ENCODE measurements at regions not wholly inside any gene's neighbourhood (a gene's known extent, or its start where the extent isn't known, plus 50 kb on each side); places are given as distances from the start of the nearest gene placed in this dataset.

DNA sequence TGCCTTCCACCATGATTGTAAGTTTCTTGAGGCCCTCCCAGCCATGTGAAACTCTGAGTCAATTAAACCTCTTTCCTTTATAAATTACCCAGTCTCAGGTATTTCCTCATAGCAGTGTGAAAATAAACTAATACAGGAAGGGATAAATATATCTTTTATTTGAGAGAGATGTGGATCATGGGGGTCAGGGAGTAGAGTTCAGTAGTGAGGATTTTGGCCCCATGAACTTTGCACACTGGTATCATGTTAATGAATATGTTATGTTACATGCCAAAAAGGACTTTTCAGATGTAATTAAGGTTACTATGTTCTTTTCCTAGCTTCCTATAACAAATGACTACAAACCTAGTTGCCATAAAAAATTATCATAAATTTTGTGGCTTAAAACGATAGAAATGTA is 1393.7 kb downstream of the DSC3 start:
- ATAC-seq (ENCODE audit: insufficient read depth, low FRiP score) (no peak), DNase-seq (no peak)
- no peak overlapping the region for H3K27ac ChIP-seq (ENCODE audit: low read depth in 1 of 2, low read length in 1 of 2)
- no peak overlapping the region for H3K4me3 ChIP-seq
- H3K36me3 ChIP-seq (ENCODE audit: control insufficient read depth in 4 of 4, insufficient read depth in 4 of 4, low read length in 4 of 4): no peaks in the 10 kb centered on the region
- TF ChIP-seq, protein P1, sequence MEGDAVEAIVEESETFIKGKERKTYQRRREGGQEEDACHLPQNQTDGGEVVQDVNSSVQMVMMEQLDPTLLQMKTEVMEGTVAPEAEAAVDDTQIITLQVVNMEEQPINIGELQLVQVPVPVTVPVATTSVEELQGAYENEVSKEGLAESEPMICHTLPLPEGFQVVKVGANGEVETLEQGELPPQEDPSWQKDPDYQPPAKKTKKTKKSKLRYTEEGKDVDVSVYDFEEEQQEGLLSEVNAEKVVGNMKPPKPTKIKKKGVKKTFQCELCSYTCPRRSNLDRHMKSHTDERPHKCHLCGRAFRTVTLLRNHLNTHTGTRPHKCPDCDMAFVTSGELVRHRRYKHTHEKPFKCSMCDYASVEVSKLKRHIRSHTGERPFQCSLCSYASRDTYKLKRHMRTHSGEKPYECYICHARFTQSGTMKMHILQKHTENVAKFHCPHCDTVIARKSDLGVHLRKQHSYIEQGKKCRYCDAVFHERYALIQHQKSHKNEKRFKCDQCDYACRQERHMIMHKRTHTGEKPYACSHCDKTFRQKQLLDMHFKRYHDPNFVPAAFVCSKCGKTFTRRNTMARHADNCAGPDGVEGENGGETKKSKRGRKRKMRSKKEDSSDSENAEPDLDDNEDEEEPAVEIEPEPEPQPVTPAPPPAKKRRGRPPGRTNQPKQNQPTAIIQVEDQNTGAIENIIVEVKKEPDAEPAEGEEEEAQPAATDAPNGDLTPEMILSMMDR (IDR thresholded peaks at IDR 0.05; ENCODE audit: control extremely low read depth, extremely low read depth): no peak
- H3K9me3 ChIP-seq (ENCODE audit: control insufficient read depth in 4 of 4, insufficient read depth in 3 of 4, low read length in 3 of 4): peaks cover 0 to 3% (median 0%) of the 10 kb centered on the region in 4 donors
- no peaks in the 10 kb centered on the region for H3K4me1 ChIP-seq (ENCODE audit: control insufficient read depth in 5 of 5, insufficient read depth in 5 of 5, low read length in 5 of 5)
- 55 to 68% methylated on average over 1 of the region's 1 CpG for WGBS, 2 donors
- no peak overlapping the region for H3K9ac ChIP-seq (ENCODE audit: insufficient read depth in 1 of 2, low read length in 2 of 2)
- no peaks in the 10 kb centered on the region for H3K27me3 ChIP-seq (ENCODE audit: control insufficient read depth in 3 of 3, insufficient read depth in 3 of 3, low read length in 2 of 3)

DNA sequence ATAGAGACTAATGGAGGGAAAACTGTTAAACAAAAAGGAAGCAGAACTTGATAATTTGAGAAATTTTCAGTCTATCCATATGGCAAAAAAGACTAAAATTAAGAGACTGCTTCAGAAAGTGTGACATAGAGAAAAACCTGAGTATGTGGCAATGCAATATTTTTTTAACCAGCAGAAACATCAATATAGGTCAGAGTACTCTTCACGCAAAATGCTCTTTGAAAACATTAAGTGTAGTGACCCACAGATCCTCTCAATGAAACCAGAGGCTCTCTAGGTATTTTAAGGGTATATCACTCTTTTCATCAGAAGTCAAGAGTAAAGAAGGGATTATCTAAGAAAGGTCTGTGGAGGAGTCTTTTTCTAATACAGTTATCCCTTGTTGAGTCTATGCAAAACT is 1394.8 kb downstream of the DSC3 start:
- TF ChIP-seq, protein P1 (IDR thresholded peaks at IDR 0.05; ENCODE audit: control extremely low read depth, extremely low read depth): no peak
- ATAC-seq (ENCODE audit: insufficient read depth, low FRiP score) (no peak), DNase-seq (no peak)
- Histone ChIP-seq H3K27ac (ENCODE audit: low read depth in 1 of 2, low read length in 1 of 2) (no peak overlapping the region), H3K4me3 (no peak overlapping the region), H3K9ac (ENCODE audit: insufficient read depth in 1 of 2, low read length in 2 of 2) (no peak overlapping the region), H3K36me3 (ENCODE audit: control insufficient read depth in 4 of 4, insufficient read depth in 4 of 4, low read length in 4 of 4) (no peaks in the 10 kb centered on the region), H3K4me1 (ENCODE audit: control insufficient read depth in 5 of 5, insufficient read depth in 5 of 5, low read length in 5 of 5) (no peaks in the 10 kb centered on the region), H3K9me3 (ENCODE audit: control insufficient read depth in 4 of 4, insufficient read depth in 3 of 4, low read length in 3 of 4) (no peaks in the 10 kb centered on the region), H3K27me3 (ENCODE audit: control insufficient read depth in 3 of 3, insufficient read depth in 3 of 3, low read length in 2 of 3) (no peaks in the 10 kb centered on the region)
- WGBS, 2 donors: 92 to 97% methylated on average over 1 of the region's 1 CpG

DNA sequence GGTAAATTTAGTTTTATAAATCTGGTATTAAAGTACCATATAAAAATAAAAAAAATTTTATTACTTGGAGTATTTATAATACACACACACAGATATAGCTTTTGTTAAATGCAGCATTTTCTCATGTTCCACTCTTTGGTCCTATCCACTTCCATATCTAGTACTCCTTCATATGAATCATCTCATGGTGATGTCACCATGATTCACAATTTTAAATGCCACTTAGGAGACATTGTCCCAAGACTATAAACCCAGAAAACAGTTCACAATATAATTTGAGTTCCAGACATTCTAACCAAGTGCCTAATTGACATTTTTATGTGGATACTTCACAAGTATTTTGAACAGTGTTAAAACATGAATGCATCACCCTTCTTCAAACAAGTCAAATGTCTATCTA is 1398.3 kb downstream of the DSC3 start:
- no peak for ATAC-seq (ENCODE audit: insufficient read depth, low FRiP score)
- no peaks in the 10 kb centered on the region for H3K36me3 ChIP-seq (ENCODE audit: control insufficient read depth in 4 of 4, insufficient read depth in 4 of 4, low read length in 4 of 4)
- TF ChIP-seq, protein P1 (IDR thresholded peaks at IDR 0.05; ENCODE audit: control extremely low read depth, extremely low read depth): no peak
- no peak overlapping the region for H3K4me3 ChIP-seq
- H3K27ac ChIP-seq (ENCODE audit: low read depth in 1 of 2, low read length in 1 of 2): no peak overlapping the region
- no peak overlapping the region for H3K9ac ChIP-seq (ENCODE audit: insufficient read depth in 1 of 2, low read length in 2 of 2)
- H3K4me1 ChIP-seq (ENCODE audit: control insufficient read depth in 5 of 5, insufficient read depth in 5 of 5, low read length in 5 of 5): no peaks in the 10 kb centered on the region
- no peaks in the 10 kb centered on the region for H3K27me3 ChIP-seq (ENCODE audit: control insufficient read depth in 3 of 3, insufficient read depth in 3 of 3, low read length in 2 of 3)
- no peak for DNase-seq
- H3K9me3 ChIP-seq (ENCODE audit: control insufficient read depth in 4 of 4, insufficient read depth in 3 of 4, low read length in 3 of 4): no peaks in the 10 kb centered on the region

DNA sequence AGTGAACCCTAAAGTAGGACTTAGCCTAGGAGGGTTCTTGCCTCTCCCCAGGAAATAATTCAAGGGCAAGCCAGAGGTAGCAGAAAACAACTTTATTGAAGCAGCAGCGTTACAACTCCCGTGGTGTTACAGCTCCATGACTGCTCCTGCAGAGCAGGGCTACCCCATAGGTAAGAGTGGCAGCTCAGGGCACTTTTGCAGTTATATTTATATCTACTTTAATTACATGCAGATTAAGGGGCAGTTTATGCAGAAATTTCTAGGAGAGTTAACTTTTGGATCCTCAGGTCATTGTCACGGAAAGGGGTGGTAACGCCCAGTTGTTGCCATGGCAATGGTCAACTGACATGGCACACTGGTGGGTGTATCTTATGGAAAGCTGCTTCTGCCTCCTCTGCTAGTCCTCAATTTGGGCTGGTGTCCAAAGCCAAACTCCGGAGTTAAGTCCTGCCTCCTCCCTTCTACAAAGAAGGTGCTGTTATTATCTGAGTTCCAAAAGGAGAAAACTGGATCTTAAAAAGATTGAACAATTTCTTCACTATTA is 1413.0 kb downstream of the DSC3 start:
- Histone ChIP-seq H3K9ac (ENCODE audit: insufficient read depth in 1 of 2, low read length in 2 of 2) (no peak overlapping the region), H3K27me3 (ENCODE audit: control insufficient read depth in 3 of 3, insufficient read depth in 3 of 3, low read length in 2 of 3) (no peaks in the 10 kb centered on the region), H3K27ac (ENCODE audit: low read depth in 1 of 2, low read length in 1 of 2) (no peak overlapping the region), H3K36me3 (ENCODE audit: control insufficient read depth in 4 of 4, insufficient read depth in 4 of 4, low read length in 4 of 4) (no peaks in the 10 kb centered on the region), H3K4me1 (ENCODE audit: control insufficient read depth in 5 of 5, insufficient read depth in 5 of 5, low read length in 5 of 5) (no peaks in the 10 kb centered on the region), H3K9me3 (ENCODE audit: control insufficient read depth in 4 of 4, insufficient read depth in 3 of 4, low read length in 3 of 4) (no peaks in the 10 kb centered on the region), H3K4me3 (no peak overlapping the region)
- TF ChIP-seq, protein P1 (IDR thresholded peaks at IDR 0.05; ENCODE audit: control extremely low read depth, extremely low read depth): no peak
- ATAC-seq (ENCODE audit: insufficient read depth, low FRiP score): no peak
- WGBS, 2 donors: 70 to 75% methylated on average over 5 of the region's 5 CpGs
- no peak for DNase-seq

Measured in lung (tissue), 11 donors.